GM13976 (cell line): ENCODE measurements at regions not wholly inside any gene's neighbourhood (a gene's known extent, or its start where the extent isn't known, plus 50 kb on each side); places are given as distances from the start of the nearest gene placed in this dataset.

Source experiments
- DNase-seq: peaks from one replicate; pipeline ENCODE4 v3.0.0; 2012; ENCODE audit warnings: low spot score
- CTCF ChIP-seq: IDR thresholded peaks from 2 replicates; pipeline ENCODE4 v1.5.1; 2012; ENCODE audit warnings: borderline replicate concordance, mild to moderate bottlenecking; ENCODE audit not compliant: insufficient read depth; ENCODE audit errors: extremely low read depth, missing control alignments, control extremely low read depth
- in situ Hi-C: fragments of 300-500 bp; cut with MboI; formaldehyde crosslinking; loops from one replicate; pipeline ENCODE4 v1.12.0; 2022; ENCODE audit warnings: low sequenced_read_pairs, mixed read lengths, inconsistent platforms; ENCODE audit not compliant: unreplicated experiment

DNA sequence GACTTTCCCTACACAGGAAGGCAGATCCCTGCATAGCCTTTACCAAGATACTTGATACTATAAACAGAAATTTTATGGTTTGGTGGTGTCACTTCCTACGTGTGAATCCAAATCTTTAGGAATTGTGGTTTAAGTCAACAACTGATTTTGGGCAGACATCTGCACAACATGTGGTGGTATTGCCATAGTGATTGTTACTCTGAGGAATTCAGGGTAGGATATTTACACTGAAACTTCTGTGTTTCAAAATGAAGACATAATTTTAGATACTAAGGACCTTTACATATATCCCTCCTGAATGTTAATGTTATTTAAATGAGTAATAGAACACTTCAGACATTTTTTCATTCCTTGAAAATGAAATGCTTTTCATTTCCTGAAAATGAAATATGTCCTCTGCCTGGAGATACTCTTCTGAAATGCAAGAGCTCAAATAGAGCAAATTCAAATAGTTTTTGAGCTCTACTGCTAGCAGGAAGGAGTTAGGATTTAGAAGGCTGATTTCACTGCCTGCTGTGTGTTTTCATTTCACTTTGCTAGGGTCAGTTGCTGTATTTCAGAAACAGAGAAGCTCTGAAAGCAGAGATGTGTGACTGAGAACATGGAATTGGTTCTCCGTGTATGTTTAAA, 77.2 kb downstream of the MDH1 start:
- no peak for DNase-seq
- in situ Hi-C loops, result no loop called here
- TF ChIP-seq CTCF, result no peak

DNA sequence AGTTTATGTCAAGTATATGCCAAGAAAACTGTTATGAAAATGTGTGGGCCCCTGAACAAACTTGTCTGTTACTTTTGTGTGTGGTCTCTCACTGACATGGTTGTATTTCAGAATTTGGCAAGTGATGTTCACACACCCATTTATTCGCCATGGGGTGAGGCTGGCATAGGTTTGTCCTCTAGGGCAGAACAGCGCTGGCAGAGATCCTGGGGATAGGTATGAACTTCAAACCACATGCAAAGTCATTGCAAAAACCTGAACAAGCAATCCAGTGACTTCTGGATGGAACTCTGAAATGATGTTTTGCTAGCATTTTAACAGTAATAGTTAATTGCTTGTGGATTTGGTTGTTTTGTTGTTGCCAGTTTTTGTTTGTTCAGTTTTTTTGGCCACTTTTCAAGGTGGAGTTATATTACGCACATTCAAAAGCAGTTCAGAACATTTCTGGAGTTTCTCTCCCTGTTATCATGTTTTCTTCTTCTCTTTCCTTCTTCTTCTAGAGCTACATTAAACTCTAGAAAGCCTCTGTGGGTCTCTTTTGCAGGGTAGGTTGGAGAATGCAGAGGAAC, 78.5 kb downstream of the MDH1 start:
- no peak for TF ChIP-seq CTCF
- in situ Hi-C loops, result no loop called here
- no peak for DNase-seq

DNA sequence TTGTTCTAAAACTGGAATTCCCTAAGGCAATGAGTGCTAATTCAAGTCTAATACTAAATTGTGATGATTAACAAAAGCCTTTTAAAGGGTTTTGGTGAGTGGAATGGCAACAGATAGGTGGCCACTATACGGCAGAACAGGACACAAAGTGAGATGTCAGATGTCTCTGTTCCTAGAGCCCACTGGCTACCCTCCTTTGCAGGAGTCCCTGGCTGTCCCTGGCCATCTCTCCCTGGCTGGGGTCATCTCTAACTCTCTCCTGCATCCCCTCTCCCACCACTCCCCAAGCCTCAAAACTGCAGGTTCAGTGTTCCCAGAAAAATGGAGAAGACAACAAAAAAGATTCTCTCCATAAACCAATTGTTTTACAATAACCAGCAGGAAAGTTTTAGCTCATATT, 79.2 kb downstream of the MDH1 start:
- no peak for DNase-seq
- in situ Hi-C loops, result no loop called here

GRCh38 chr2:63668466-63668865, 79.7 kb downstream of the MDH1 start:
- no peak for TF ChIP-seq CTCF
- DNase-seq, result no peak
- in situ Hi-C loops, result no loop called here

More for the DNA sequence above, 79.2 kb downstream of the MDH1 start:
- TF ChIP-seq CTCF, result no peak

- in situ Hi-C loops, result no loop called here
- no peak for DNase-seq
- TF ChIP-seq CTCF, result no peak
These were observed 80.8 kb downstream of the MDH1 start for GRCh38 chr2:63669596-63669995.

- in situ Hi-C loops, result no loop called here
- no peak for DNase-seq
- TF ChIP-seq CTCF, result no peak
These were observed 85.2 kb downstream of the MDH1 start for GRCh38 chr2:63673865-63674533.

DNA sequence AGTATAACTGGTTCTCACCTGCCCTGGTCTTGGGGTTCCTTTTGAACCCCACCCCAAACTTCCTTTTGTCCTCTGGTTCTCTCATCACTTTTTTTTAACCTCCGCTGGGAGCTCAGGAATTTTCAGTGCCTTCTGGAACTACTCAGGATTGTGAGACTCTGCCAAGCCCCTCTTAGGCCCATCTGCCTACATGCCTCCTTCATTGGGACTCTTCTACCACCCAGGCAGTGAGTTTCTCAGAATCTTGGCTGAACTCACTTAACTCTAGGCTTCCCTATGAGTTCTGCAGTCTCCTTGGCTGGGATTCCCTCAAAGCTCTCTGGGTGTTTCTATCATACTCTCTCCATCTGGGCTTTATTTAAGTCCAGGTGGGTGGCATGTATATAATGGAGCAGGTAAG, 86.3 kb downstream of the MDH1 start:
- in situ Hi-C loops, result loop anchor here (25.0 kb wide), 1 partner anchor 812 kb away; no protein-coding TSS in a partner anchor
- DNase-seq, result no peak
- TF ChIP-seq CTCF, result no peak
